ENCODE measurements at regions not wholly inside any gene's neighbourhood (a gene's known extent, or its start where the extent isn't known, plus 50 kb on each side); places are given as distances from the start of the nearest gene placed in this dataset.

DNA sequence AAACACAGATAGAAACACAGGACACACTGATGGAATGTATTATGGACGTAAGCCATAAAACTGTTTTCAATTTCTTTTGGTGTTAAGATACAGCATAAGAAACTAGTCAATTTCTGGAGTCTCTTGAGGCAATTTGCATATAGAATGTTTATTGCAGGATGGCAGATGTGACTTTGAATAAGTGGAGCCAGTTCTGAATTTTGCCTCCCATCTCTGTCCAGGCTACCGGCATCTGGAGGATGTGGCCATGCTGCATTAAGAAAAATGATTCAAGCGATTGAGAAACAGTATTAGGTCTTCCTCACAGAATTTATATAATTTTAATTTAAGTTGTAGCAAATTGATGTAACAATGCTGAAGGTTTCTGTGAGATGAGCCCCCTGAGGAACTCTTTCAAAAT, 81.5 kb downstream of the CHST2 start:
- Histone ChIP-seq H3K27ac (ENCODE audit: control insufficient read depth, insufficient read depth) (no peak overlapping the region), H3K4me3 (no peak overlapping the region), H3K79me2 (ENCODE audit: control insufficient read depth, insufficient read depth, low read length) (no peaks in the 10 kb centered on the region), H3K27me3 (replicated peaks in 1 of 2; ENCODE audit: control insufficient read depth in 2 of 2, insufficient read depth in 2 of 2, low read length in 1 of 2) (no peaks in the 10 kb centered on the region), H3K4me2 (ENCODE audit: control insufficient read depth, insufficient read depth) (no peak overlapping the region), H3K36me3 (ENCODE audit: control insufficient read depth in 2 of 2, insufficient read depth in 2 of 2, low read length in 1 of 2) (no peaks in the 10 kb centered on the region), H2AFZ (ENCODE audit: control insufficient read depth, low read depth, low read length) (no peak overlapping the region), H3K4me1 (ENCODE audit: control insufficient read depth, insufficient read depth, low read length) (no peaks in the 10 kb centered on the region), H3K9me3 (replicated peaks; ENCODE audit: control insufficient read depth, insufficient read depth, low read length) (peaks cover 4% of the 10 kb centered on the region), H3K9ac (ENCODE audit: control insufficient read depth, insufficient read depth, low read length) (no peak overlapping the region), H4K20me1 (ENCODE audit: control insufficient read depth, insufficient read depth) (no peaks in the 10 kb centered on the region)
- FAIRE-seq: no peak
- SMC1A ChIA-PET (ENCODE audit: uncharacterized antibody, unreplicated experiment): interaction anchor here (0.8 kb wide), 1 partner anchor 30 kb away, joined by 4 read pairs; no protein-coding TSS in a partner anchor
- ATAC-seq: no peak
- TF ChIP-seq TCF3 (IDR thresholded peaks at IDR 0.05; ENCODE audit: borderline replicate concordance, insufficient read depth, low read depth, low read length): no peak
- TF ChIP-seq MLLT1 (IDR thresholded peaks at IDR 0.05): no peak
- no peak for TF ChIP-seq YBX1 (IDR thresholded peaks at IDR 0.05)
- no peak for TF ChIP-seq SREBF1 (IDR thresholded peaks at IDR 0.05; ENCODE audit: low read length)
- in situ Hi-C loops (cut with MboI): no loop called here
- RAD21 ChIA-PET (ENCODE audit: unreplicated experiment): interaction anchor here (0.6 kb wide), 1 partner anchor 108 kb away, joined by 3 read pairs; no protein-coding TSS in a partner anchor
- POLR2A ChIA-PET: no interaction called here
- BruUV-seq (replicated peaks): no TSS peak
- intact Hi-C loops (cut with micrococcal nuclease; ENCODE audit: unreplicated experiment): no loop called here
- no peak for DNase-seq (ENCODE audit: low read depth, low spot score)
- 54% methylated on average over 3 of the region's 3 CpGs for WGBS (ENCODE audit: insufficient coverage, insufficient replicate concordance, low lambda C conversion rate, missing lambda C conversion rate)
- CTCF ChIA-PET: interaction anchor here (1.0 to 1.3 kb wide), 2 partner anchors 89 to 474 kb away, joined by 3 to 4 read pairs; no protein-coding TSS in a partner anchor

- Histone ChIP-seq H2AFZ (ENCODE audit: control insufficient read depth, low read depth, low read length) (no peak overlapping the region), H3K36me3 (ENCODE audit: control insufficient read depth in 2 of 2, insufficient read depth in 2 of 2, low read length in 1 of 2) (no peaks in the 10 kb centered on the region), H3K4me3 (no peak overlapping the region), H3K4me1 (ENCODE audit: control insufficient read depth, insufficient read depth, low read length) (peaks cover 9% of the 10 kb centered on the region), H3K27me3 (replicated peaks in 1 of 2; ENCODE audit: control insufficient read depth in 2 of 2, insufficient read depth in 2 of 2, low read length in 1 of 2) (no peaks in the 10 kb centered on the region), H3K27ac (ENCODE audit: control insufficient read depth, insufficient read depth) (no peak overlapping the region), H3K4me2 (ENCODE audit: control insufficient read depth, insufficient read depth) (no peak overlapping the region), H3K9me3 (replicated peaks; ENCODE audit: control insufficient read depth, insufficient read depth, low read length) (peaks cover 4% of the 10 kb centered on the region), H3K9ac (ENCODE audit: control insufficient read depth, insufficient read depth, low read length) (no peak overlapping the region), H3K79me2 (ENCODE audit: control insufficient read depth, insufficient read depth, low read length) (no peaks in the 10 kb centered on the region), H4K20me1 (ENCODE audit: control insufficient read depth, insufficient read depth) (no peaks in the 10 kb centered on the region)
- RAD21 ChIA-PET (ENCODE audit: unreplicated experiment): no interaction called here
- CTCF ChIA-PET: interaction anchor here (0.8 to 1.3 kb wide), 4 partner anchors 8 to 472 kb away, joined by 3 to 4 read pairs (median 4); no protein-coding TSS in a partner anchor
- TF ChIP-seq ZBTB40 (IDR thresholded peaks at IDR 0.05; ENCODE audit: borderline replicate concordance): 0 out of 2 replicates have a peak, but pooled peaks have one; percentile 19
- no peak for TF ChIP-seq RAD51 (IDR thresholded peaks at IDR 0.05)
- SMC1A ChIA-PET (ENCODE audit: uncharacterized antibody, unreplicated experiment): interaction anchor here (1.0 to 1.6 kb wide), 4 partner anchors 19 to 201 kb away, joined by 3 read pairs; no protein-coding TSS in a partner anchor
- FAIRE-seq (no peak), ATAC-seq (no peak), DNase-seq (ENCODE audit: low read depth, low spot score) (no peak)
- WGBS (ENCODE audit: insufficient coverage, insufficient replicate concordance, low lambda C conversion rate, missing lambda C conversion rate): 89% methylated on average over 13 of the region's 13 CpGs
- POLR2A ChIA-PET: no interaction called here
- BruUV-seq (replicated peaks): no TSS peak
- in situ Hi-C loops (cut with MboI) (no loop called here), intact Hi-C loops (cut with micrococcal nuclease; ENCODE audit: unreplicated experiment) (no loop called here)
Observed at GRCh38 chr3:143201870-143202752, 82.5 kb downstream of the CHST2 start.

All from GM12878 (cell line).